H9 (cell line): ENCODE measurements at regions not wholly inside any gene's neighbourhood (a gene's known extent, or its start where the extent isn't known, plus 50 kb on each side); places are given as distances from the start of the nearest gene placed in this dataset.

Source experiments
- DNase-seq: peaks from one replicate; pipeline ENCODE4 v3.0.0-alpha.2; 2017
- H2AFZ ChIP-seq: one replicate; pipeline ENCODE4 v1.6.1; 2013; ENCODE audit warnings: mild to moderate bottlenecking, low read length, control low read depth, moderate library complexity
- H2AK5ac ChIP-seq: 2 replicates; pipeline ENCODE4 v1.6.1; 2013; ENCODE audit warnings: low read length, control low read depth, mixed read lengths; ENCODE audit not compliant: insufficient read length
- H2BK120ac ChIP-seq: one replicate; pipeline ENCODE4 v1.6.1; 2013; ENCODE audit warnings: low read depth, mild to moderate bottlenecking, low read length, control low read depth, inconsistent platforms; ENCODE audit not compliant: poor library complexity, severe bottlenecking
- H2BK12ac ChIP-seq: 2 replicates; pipeline ENCODE4 v1.6.1; 2013; ENCODE audit warnings: low read length, control low read depth, mixed read lengths, low read depth; ENCODE audit not compliant: insufficient read length
- H2BK15ac ChIP-seq: 2 replicates; pipeline ENCODE4 v1.6.1; 2013; ENCODE audit warnings: low read depth, low read length, control low read depth
- H2BK20ac ChIP-seq: one replicate; pipeline ENCODE4 v1.6.1; 2013; ENCODE audit warnings: low read depth, mild to moderate bottlenecking, low read length, control low read depth, inconsistent platforms; ENCODE audit not compliant: poor library complexity, severe bottlenecking
- H2BK5ac ChIP-seq: 2 replicates; pipeline ENCODE4 v1.6.1; 2013; ENCODE audit warnings: low read length, control low read depth, mixed read lengths; ENCODE audit not compliant: insufficient read length
- H3K14ac ChIP-seq: 2 replicates; pipeline ENCODE4 v1.6.1; 2013; ENCODE audit warnings: low read length, control low read depth; ENCODE audit not compliant: insufficient read depth
- H3K18ac ChIP-seq: 2 replicates; pipeline ENCODE4 v1.6.1; 2013; ENCODE audit warnings: low read depth, mild to moderate bottlenecking, mixed read lengths, low read length, control low read depth; ENCODE audit not compliant: insufficient read length
- H3K23ac ChIP-seq: 2 replicates; pipeline ENCODE4 v1.6.1; 2013; ENCODE audit warnings: low read length, control low read depth, mixed read lengths, low read depth; ENCODE audit not compliant: insufficient read length
- H3K23me2 ChIP-seq: 2 replicates; pipeline ENCODE4 v1.6.1; 2013; ENCODE audit warnings: low read depth, mild to moderate bottlenecking, mixed read lengths, low read length, control low read depth; ENCODE audit not compliant: insufficient read length, poor library complexity, severe bottlenecking
- H3K27ac ChIP-seq: 2 replicates; pipeline ENCODE4 v1.5.1; 2013; ENCODE audit warnings: low read length, control low read depth, mixed read lengths, low read depth; ENCODE audit not compliant: insufficient read length
- H3K27me3 ChIP-seq: 2 replicates; pipeline ENCODE4 v1.6.1; 2013; ENCODE audit warnings: low read length, control low read depth, inconsistent platforms; ENCODE audit not compliant: insufficient read depth
- H3K4ac ChIP-seq: 2 replicates; pipeline ENCODE4 v1.6.1; 2013; ENCODE audit warnings: low read depth, mild to moderate bottlenecking, control low read depth, inconsistent platforms, low read length, moderate library complexity
- H3K4me1 ChIP-seq: 2 replicates; pipeline ENCODE4 v1.6.1; 2013; ENCODE audit warnings: low read length, control low read depth, inconsistent platforms; ENCODE audit not compliant: insufficient read depth
- H3K4me2 ChIP-seq: 2 replicates; pipeline ENCODE4 v1.6.1; 2013; ENCODE audit warnings: low read length, control low read depth, mixed read lengths; ENCODE audit not compliant: insufficient read length, insufficient read depth
- H3K56ac ChIP-seq: 2 replicates; pipeline ENCODE4 v1.6.1; 2013; ENCODE audit warnings: low read depth, mild to moderate bottlenecking, mixed read lengths, low read length, control low read depth; ENCODE audit not compliant: insufficient read length
- H3K79me1 ChIP-seq: 2 replicates; pipeline ENCODE4 v1.6.1; 2013; ENCODE audit warnings: low read depth, mild to moderate bottlenecking, moderate library complexity, low read length, control low read depth, inconsistent platforms; ENCODE audit not compliant: insufficient read depth, poor library complexity, severe bottlenecking
- H3K79me2 ChIP-seq: 2 replicates; pipeline ENCODE4 v1.6.1; 2013; ENCODE audit warnings: low read length, control low read depth, inconsistent platforms; ENCODE audit not compliant: insufficient read depth
- H3K9ac ChIP-seq: 2 replicates; pipeline ENCODE4 v1.6.1; 2013; ENCODE audit warnings: low read length, control low read depth, mixed read lengths; ENCODE audit not compliant: insufficient read length; ENCODE audit errors: extremely low read depth
- H3K9me3 ChIP-seq: one replicate; pipeline ENCODE4 v1.6.1; 2013; ENCODE audit warnings: low read depth, low read length, inconsistent platforms; ENCODE audit not compliant: control insufficient read depth
- H3T11ph ChIP-seq: one replicate; pipeline ENCODE4 v1.6.1; 2013; ENCODE audit warnings: mild to moderate bottlenecking, low read length, control low read depth, inconsistent platforms
- H4K20me1 ChIP-seq: one replicate; pipeline ENCODE4 v1.6.1; 2013; ENCODE audit not compliant: control insufficient read depth, insufficient read length, insufficient read depth
- H4K5ac ChIP-seq: 2 replicates; pipeline ENCODE4 v1.6.1; 2013; ENCODE audit warnings: low read depth, mild to moderate bottlenecking, mixed read lengths, low read length, control low read depth; ENCODE audit not compliant: insufficient read length
- H4K8ac ChIP-seq: replicated peaks from 2 replicates; pipeline ENCODE4 v1.6.1; 2013; ENCODE audit warnings: low read length, control low read depth, mixed read lengths, low read depth; ENCODE audit not compliant: insufficient read length
- H4K91ac ChIP-seq: 2 replicates; pipeline ENCODE4 v1.6.1; 2013; ENCODE audit warnings: low read depth, mild to moderate bottlenecking, moderate library complexity, mixed read lengths, low read length, control low read depth; ENCODE audit not compliant: insufficient read length
- H3K27ac Mint-ChIP-seq, 3 experiments: 2 replicates in 2 of 3; 3 replicates in 1 of 3; pipeline ENCODE4 v1.8.0; 2020 to 2021; ENCODE audit warnings: mixed read lengths in 3 of 3, mild to moderate bottlenecking in 1 of 3, moderate library complexity in 1 of 3
- H3K27me3 Mint-ChIP-seq: 2 replicates; pipeline ENCODE4 v1.8.0; 2021; ENCODE audit warnings: low read depth, mild to moderate bottlenecking, moderate library complexity, mixed read lengths
- H3K36me3 Mint-ChIP-seq, 3 experiments: 2 replicates in 2 of 3; 3 replicates in 1 of 3; pipeline ENCODE4 v1.8.0; 2020 to 2021; ENCODE audit warnings: low read depth in 3 of 3, mixed read lengths in 3 of 3; ENCODE audit not compliant: insufficient read depth in 1 of 3
- H3K4me1 Mint-ChIP-seq, 2 experiments: 2 replicates each; pipeline ENCODE4 v1.8.0; 2020; ENCODE audit warnings: mixed read lengths in 2 of 2
- H3K4me3 Mint-ChIP-seq, 2 experiments: 2 replicates in 1 of 2; 3 replicates in 1 of 2; pipeline ENCODE4 v1.8.0; 2020 to 2021; ENCODE audit warnings: mild to moderate bottlenecking in 2 of 2, mixed read lengths in 2 of 2, moderate library complexity in 1 of 2
- H3K9me3 Mint-ChIP-seq, 2 experiments: 2 replicates in 1 of 2; 3 replicates in 1 of 2; pipeline ENCODE4 v1.8.0; 2020; ENCODE audit warnings: mild to moderate bottlenecking in 2 of 2, mixed read lengths in 2 of 2, moderate library complexity in 1 of 2
- WGBS: extraction: QIAGEN DNeasy Blood & Tissue Kit; methylation state at CpG from one replicate; pipeline ENCODE4 v1.1.7; 2013; ENCODE audit warnings: missing lambda C conversion rate, low lambda C conversion rate, mixed read lengths; ENCODE audit not compliant: insufficient read length; ENCODE audit errors: extremely low coverage; 5-methylcytosine and 5-hydroxymethylcytosine counted together
- TF ChIP-seq, protein P1 (sequence below): fragments of 200-600 bp; sonication (generic); conservative IDR thresholded peaks from 3 replicates; pipeline ENCODE4 v1.8.0; 2021; ENCODE audit warnings: antibody characterized with exemption, mild to moderate bottlenecking

DNA sequence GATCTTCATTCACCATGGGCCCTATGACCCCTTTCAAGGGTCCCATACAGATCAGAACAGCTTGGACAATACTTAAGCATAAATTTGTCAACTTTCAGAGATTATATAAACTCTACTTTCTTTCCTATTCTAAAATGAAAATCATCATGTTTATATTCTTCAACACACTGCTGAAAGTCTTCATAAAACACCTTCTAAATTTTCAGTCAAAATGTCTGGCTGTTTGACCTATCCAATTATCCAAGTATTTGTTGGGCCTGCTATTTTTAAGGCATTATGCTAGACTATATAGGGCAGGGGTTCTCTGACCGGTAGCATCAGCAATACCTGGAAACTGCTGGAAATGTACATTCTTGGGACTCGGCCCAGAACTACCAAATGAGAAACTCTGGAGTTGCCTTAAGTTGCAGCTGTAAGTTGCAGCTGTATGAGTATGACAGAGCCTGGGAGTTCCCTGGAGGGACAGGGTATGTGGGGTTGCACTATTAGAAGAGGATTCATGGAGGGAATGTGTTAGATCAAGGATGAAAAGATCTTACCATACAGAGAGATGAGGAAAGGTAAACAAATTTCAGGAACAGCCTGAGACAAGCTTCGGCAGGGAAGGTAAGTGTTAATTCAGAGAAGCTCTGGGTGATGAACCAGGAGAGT lies 293.0 kb downstream of the ADGB start:
- Histone ChIP-seq H3K27ac (no peak overlapping the region), H4K5ac (no peak overlapping the region), H2BK20ac (no peak overlapping the region), H3K4me2 (no peak overlapping the region), H3T11ph (no peak overlapping the region), H2BK12ac (no peak overlapping the region), H3K4me1 (no peaks in the 10 kb centered on the region), H3K14ac (no peak overlapping the region), H3K27me3 (no peaks in the 10 kb centered on the region), H2AK5ac (no peak overlapping the region), H3K79me1 (no peaks in the 10 kb centered on the region), H3K18ac (no peak overlapping the region), H4K8ac (no peak overlapping the region), H2BK15ac (no peak overlapping the region), H3K4ac (no peak overlapping the region), H4K91ac (no peak overlapping the region), H2BK5ac (no peak overlapping the region), H4K20me1 (no peaks in the 10 kb centered on the region), H3K56ac (no peak overlapping the region), H3K79me2 (no peaks in the 10 kb centered on the region), H3K23me2 (no peaks in the 10 kb centered on the region), H2BK120ac (no peak overlapping the region), H3K9ac (no peak overlapping the region), H3K23ac (no peak overlapping the region), H3K9me3 (no peaks in the 10 kb centered on the region), H2AFZ (no peak overlapping the region)
- TF ChIP-seq, protein P1, sequence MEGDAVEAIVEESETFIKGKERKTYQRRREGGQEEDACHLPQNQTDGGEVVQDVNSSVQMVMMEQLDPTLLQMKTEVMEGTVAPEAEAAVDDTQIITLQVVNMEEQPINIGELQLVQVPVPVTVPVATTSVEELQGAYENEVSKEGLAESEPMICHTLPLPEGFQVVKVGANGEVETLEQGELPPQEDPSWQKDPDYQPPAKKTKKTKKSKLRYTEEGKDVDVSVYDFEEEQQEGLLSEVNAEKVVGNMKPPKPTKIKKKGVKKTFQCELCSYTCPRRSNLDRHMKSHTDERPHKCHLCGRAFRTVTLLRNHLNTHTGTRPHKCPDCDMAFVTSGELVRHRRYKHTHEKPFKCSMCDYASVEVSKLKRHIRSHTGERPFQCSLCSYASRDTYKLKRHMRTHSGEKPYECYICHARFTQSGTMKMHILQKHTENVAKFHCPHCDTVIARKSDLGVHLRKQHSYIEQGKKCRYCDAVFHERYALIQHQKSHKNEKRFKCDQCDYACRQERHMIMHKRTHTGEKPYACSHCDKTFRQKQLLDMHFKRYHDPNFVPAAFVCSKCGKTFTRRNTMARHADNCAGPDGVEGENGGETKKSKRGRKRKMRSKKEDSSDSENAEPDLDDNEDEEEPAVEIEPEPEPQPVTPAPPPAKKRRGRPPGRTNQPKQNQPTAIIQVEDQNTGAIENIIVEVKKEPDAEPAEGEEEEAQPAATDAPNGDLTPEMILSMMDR = no peak
- DNase-seq = no peak
- Mint-ChIP-seq H3K9me3 (no peaks in the 10 kb centered on the region), H3K27ac (no peak overlapping the region), H3K27me3 (no peaks in the 10 kb centered on the region; the same call in 1 of the 2 replicates), H3K36me3 (no peaks in the 10 kb centered on the region; a peak in 1 of 7 replicates), H3K4me1 (peaks cover 0 to 7% of the 10 kb centered on the region in 2 experiments; a peak in 1 of 4 replicates), H3K4me3 (no peak overlapping the region)
- no CpG with 5 or more reads among the region's 3 CpGs for WGBS
